H9 (cell line): ENCODE measurements at regions not wholly inside any gene's neighbourhood (a gene's known extent, or its start where the extent isn't known, plus 50 kb on each side); places are given as distances from the start of the nearest gene placed in this dataset.

Experiments used
- DNase-seq: peaks from one replicate; pipeline ENCODE4 v3.0.0-alpha.2; 2017
- H2AFZ ChIP-seq: one replicate; pipeline ENCODE4 v1.6.1; 2013; ENCODE audit warnings: mild to moderate bottlenecking, low read length, control low read depth, moderate library complexity
- H2AK5ac ChIP-seq: 2 replicates; pipeline ENCODE4 v1.6.1; 2013; ENCODE audit warnings: low read length, control low read depth, mixed read lengths; ENCODE audit not compliant: insufficient read length
- H2BK120ac ChIP-seq: one replicate; pipeline ENCODE4 v1.6.1; 2013; ENCODE audit warnings: low read depth, mild to moderate bottlenecking, low read length, control low read depth, inconsistent platforms; ENCODE audit not compliant: poor library complexity, severe bottlenecking
- H2BK12ac ChIP-seq: 2 replicates; pipeline ENCODE4 v1.6.1; 2013; ENCODE audit warnings: low read length, control low read depth, mixed read lengths, low read depth; ENCODE audit not compliant: insufficient read length
- H2BK15ac ChIP-seq: 2 replicates; pipeline ENCODE4 v1.6.1; 2013; ENCODE audit warnings: low read depth, low read length, control low read depth
- H2BK20ac ChIP-seq: one replicate; pipeline ENCODE4 v1.6.1; 2013; ENCODE audit warnings: low read depth, mild to moderate bottlenecking, low read length, control low read depth, inconsistent platforms; ENCODE audit not compliant: poor library complexity, severe bottlenecking
- H2BK5ac ChIP-seq: 2 replicates; pipeline ENCODE4 v1.6.1; 2013; ENCODE audit warnings: low read length, control low read depth, mixed read lengths; ENCODE audit not compliant: insufficient read length
- H3K14ac ChIP-seq: 2 replicates; pipeline ENCODE4 v1.6.1; 2013; ENCODE audit warnings: low read length, control low read depth; ENCODE audit not compliant: insufficient read depth
- H3K18ac ChIP-seq: 2 replicates; pipeline ENCODE4 v1.6.1; 2013; ENCODE audit warnings: low read depth, mild to moderate bottlenecking, mixed read lengths, low read length, control low read depth; ENCODE audit not compliant: insufficient read length
- H3K23ac ChIP-seq: 2 replicates; pipeline ENCODE4 v1.6.1; 2013; ENCODE audit warnings: low read length, control low read depth, mixed read lengths, low read depth; ENCODE audit not compliant: insufficient read length
- H3K23me2 ChIP-seq: 2 replicates; pipeline ENCODE4 v1.6.1; 2013; ENCODE audit warnings: low read depth, mild to moderate bottlenecking, mixed read lengths, low read length, control low read depth; ENCODE audit not compliant: insufficient read length, poor library complexity, severe bottlenecking
- H3K27ac ChIP-seq: 2 replicates; pipeline ENCODE4 v1.5.1; 2013; ENCODE audit warnings: low read length, control low read depth, mixed read lengths, low read depth; ENCODE audit not compliant: insufficient read length
- H3K27me3 ChIP-seq: 2 replicates; pipeline ENCODE4 v1.6.1; 2013; ENCODE audit warnings: low read length, control low read depth, inconsistent platforms; ENCODE audit not compliant: insufficient read depth
- H3K4ac ChIP-seq: 2 replicates; pipeline ENCODE4 v1.6.1; 2013; ENCODE audit warnings: low read depth, mild to moderate bottlenecking, control low read depth, inconsistent platforms, low read length, moderate library complexity
- H3K4me1 ChIP-seq: 2 replicates; pipeline ENCODE4 v1.6.1; 2013; ENCODE audit warnings: low read length, control low read depth, inconsistent platforms; ENCODE audit not compliant: insufficient read depth
- H3K4me2 ChIP-seq: 2 replicates; pipeline ENCODE4 v1.6.1; 2013; ENCODE audit warnings: low read length, control low read depth, mixed read lengths; ENCODE audit not compliant: insufficient read length, insufficient read depth
- H3K56ac ChIP-seq: 2 replicates; pipeline ENCODE4 v1.6.1; 2013; ENCODE audit warnings: low read depth, mild to moderate bottlenecking, mixed read lengths, low read length, control low read depth; ENCODE audit not compliant: insufficient read length
- H3K79me1 ChIP-seq: 2 replicates; pipeline ENCODE4 v1.6.1; 2013; ENCODE audit warnings: low read depth, mild to moderate bottlenecking, moderate library complexity, low read length, control low read depth, inconsistent platforms; ENCODE audit not compliant: insufficient read depth, poor library complexity, severe bottlenecking
- H3K79me2 ChIP-seq: 2 replicates; pipeline ENCODE4 v1.6.1; 2013; ENCODE audit warnings: low read length, control low read depth, inconsistent platforms; ENCODE audit not compliant: insufficient read depth
- H3K9ac ChIP-seq: 2 replicates; pipeline ENCODE4 v1.6.1; 2013; ENCODE audit warnings: low read length, control low read depth, mixed read lengths; ENCODE audit not compliant: insufficient read length; ENCODE audit errors: extremely low read depth
- H3K9me3 ChIP-seq: one replicate; pipeline ENCODE4 v1.6.1; 2013; ENCODE audit warnings: low read depth, low read length, inconsistent platforms; ENCODE audit not compliant: control insufficient read depth
- H3T11ph ChIP-seq: one replicate; pipeline ENCODE4 v1.6.1; 2013; ENCODE audit warnings: mild to moderate bottlenecking, low read length, control low read depth, inconsistent platforms
- H4K20me1 ChIP-seq: one replicate; pipeline ENCODE4 v1.6.1; 2013; ENCODE audit not compliant: control insufficient read depth, insufficient read length, insufficient read depth
- H4K5ac ChIP-seq: 2 replicates; pipeline ENCODE4 v1.6.1; 2013; ENCODE audit warnings: low read depth, mild to moderate bottlenecking, mixed read lengths, low read length, control low read depth; ENCODE audit not compliant: insufficient read length
- H4K8ac ChIP-seq: replicated peaks from 2 replicates; pipeline ENCODE4 v1.6.1; 2013; ENCODE audit warnings: low read length, control low read depth, mixed read lengths, low read depth; ENCODE audit not compliant: insufficient read length
- H4K91ac ChIP-seq: 2 replicates; pipeline ENCODE4 v1.6.1; 2013; ENCODE audit warnings: low read depth, mild to moderate bottlenecking, moderate library complexity, mixed read lengths, low read length, control low read depth; ENCODE audit not compliant: insufficient read length
- H3K27ac Mint-ChIP-seq, 3 experiments: 2 replicates in 2 of 3; 3 replicates in 1 of 3; pipeline ENCODE4 v1.8.0; 2020 to 2021; ENCODE audit warnings: mixed read lengths in 3 of 3, mild to moderate bottlenecking in 1 of 3, moderate library complexity in 1 of 3
- H3K27me3 Mint-ChIP-seq: 2 replicates; pipeline ENCODE4 v1.8.0; 2021; ENCODE audit warnings: low read depth, mild to moderate bottlenecking, moderate library complexity, mixed read lengths
- H3K36me3 Mint-ChIP-seq, 3 experiments: 2 replicates in 2 of 3; 3 replicates in 1 of 3; pipeline ENCODE4 v1.8.0; 2020 to 2021; ENCODE audit warnings: low read depth in 3 of 3, mixed read lengths in 3 of 3; ENCODE audit not compliant: insufficient read depth in 1 of 3
- H3K4me1 Mint-ChIP-seq, 2 experiments: 2 replicates each; pipeline ENCODE4 v1.8.0; 2020; ENCODE audit warnings: mixed read lengths in 2 of 2
- H3K4me3 Mint-ChIP-seq, 2 experiments: 2 replicates in 1 of 2; 3 replicates in 1 of 2; pipeline ENCODE4 v1.8.0; 2020 to 2021; ENCODE audit warnings: mild to moderate bottlenecking in 2 of 2, mixed read lengths in 2 of 2, moderate library complexity in 1 of 2
- H3K9me3 Mint-ChIP-seq, 2 experiments: 2 replicates in 1 of 2; 3 replicates in 1 of 2; pipeline ENCODE4 v1.8.0; 2020; ENCODE audit warnings: mild to moderate bottlenecking in 2 of 2, mixed read lengths in 2 of 2, moderate library complexity in 1 of 2
- CTCF ChIP-seq: fragments of 200-600 bp; sonication (generic); conservative IDR thresholded peaks from 3 replicates; pipeline ENCODE4 v1.8.0; 2021; ENCODE audit warnings: antibody characterized with exemption, mild to moderate bottlenecking
- WGBS: extraction: QIAGEN DNeasy Blood & Tissue Kit; methylation state at CpG from one replicate; pipeline ENCODE4 v1.1.7; 2013; ENCODE audit warnings: missing lambda C conversion rate, low lambda C conversion rate, mixed read lengths; ENCODE audit not compliant: insufficient read length; ENCODE audit errors: extremely low coverage; 5-methylcytosine and 5-hydroxymethylcytosine counted together

GRCh38 chr7:113715981-113716856 lies 202.6 kb downstream of the PPP1R3A start:
- Histone ChIP-seq H3K4me1 (no peaks in the 10 kb centered on the region), H4K20me1 (no peaks in the 10 kb centered on the region), H4K5ac (no peak overlapping the region), H3K4ac (no peak overlapping the region), H4K91ac (no peak overlapping the region), H2BK12ac (no peak overlapping the region), H2BK15ac (no peak overlapping the region), H2AFZ (no peak overlapping the region), H2BK5ac (no peak overlapping the region), H3K27me3 (no peaks in the 10 kb centered on the region), H3K18ac (no peak overlapping the region), H2AK5ac (no peak overlapping the region), H3K23me2 (no peaks in the 10 kb centered on the region), H3K23ac (no peak overlapping the region), H3K14ac (no peak overlapping the region), H3K9me3 (no peaks in the 10 kb centered on the region), H3K27ac (no peak overlapping the region), H2BK120ac (no peak overlapping the region), H3K9ac (no peak overlapping the region), H3T11ph (no peak overlapping the region), H3K56ac (no peak overlapping the region), H3K79me1 (no peaks in the 10 kb centered on the region), H4K8ac (no peak overlapping the region), H3K79me2 (no peaks in the 10 kb centered on the region), H2BK20ac (no peak overlapping the region), H3K4me2 (no peak overlapping the region)
- no peak overlapping the region for H3K4me3 Mint-ChIP-seq
- H3K27me3 Mint-ChIP-seq: no peaks in the 10 kb centered on the region
- no peak for TF ChIP-seq CTCF
- H3K9me3 Mint-ChIP-seq: no peaks in the 10 kb centered on the region; a peak in 2 of 5 replicates
- no peak for DNase-seq
- H3K4me1 Mint-ChIP-seq: no peaks in the 10 kb centered on the region
- H3K36me3 Mint-ChIP-seq: no peaks in the 10 kb centered on the region
- no peak overlapping the region for H3K27ac Mint-ChIP-seq
- WGBS: no CpG with 5 or more reads among the region's 8 CpGs
